Astrocyte of the spinal cord (primary cell): ENCODE measurements at regions not wholly inside any gene's neighbourhood (a gene's known extent, or its start where the extent isn't known, plus 50 kb on each side); places are given as distances from the start of the nearest gene placed in this dataset.

Source experiments
- DNase-seq: peaks from one replicate; pipeline ENCODE4 v3.0.0; 2011; ENCODE audit warnings: low read depth, low spot score
- H3K4me3 ChIP-seq: 2 replicates; pipeline ENCODE4 v1.5.1; 2011; ENCODE audit warnings: low read depth, mild to moderate bottlenecking, low read length, moderate library complexity
- CTCF ChIP-seq: IDR thresholded peaks from 2 replicates; pipeline ENCODE4 v1.5.1; 2012; ENCODE audit warnings: low read depth, mild to moderate bottlenecking, low read length, inconsistent platforms
- in situ Hi-C: cut with HindIII; loops from 2 replicates; pipeline ENCODE4 v1.10.0; 2017; ENCODE audit warnings: low sequenced_read_pairs

GRCh38 chr2:12610314-12610713 lies 106.4 kb upstream of the TRIB2 start:
- in situ Hi-C loops: no loop called here
- no peak for TF ChIP-seq CTCF
- DNase-seq: no peak
- no peak overlapping the region for H3K4me3 ChIP-seq

GRCh38 chr2:12612168-12612567 lies 104.6 kb upstream of the TRIB2 start:
- no peak for DNase-seq
- in situ Hi-C loops: no loop called here

GRCh38 chr2:12612671-12613070 lies 104.1 kb upstream of the TRIB2 start:
- in situ Hi-C loops: no loop called here
- H3K4me3 ChIP-seq: no peak overlapping the region
- TF ChIP-seq CTCF: no peak
- DNase-seq: no peak

More at GRCh38 chr2:12612168-12612567, 104.6 kb upstream of the TRIB2 start:
- no peak for TF ChIP-seq CTCF
- H3K4me3 ChIP-seq: no peak overlapping the region

GRCh38 chr2:12613137-12613835 lies 103.5 kb upstream of the TRIB2 start:
- no peak for TF ChIP-seq CTCF
- DNase-seq: no peak
- H3K4me3 ChIP-seq: no peak overlapping the region
- in situ Hi-C loops: no loop called here

- TF ChIP-seq CTCF: no peak
- in situ Hi-C loops: no loop called here
- no peak for DNase-seq
- H3K4me3 ChIP-seq: no peak overlapping the region
Observed at GRCh38 chr2:12615509-12615908, 101.2 kb upstream of the TRIB2 start.

- TF ChIP-seq CTCF: no peak
- no peak for DNase-seq
- in situ Hi-C loops: no loop called here
- no peak overlapping the region for H3K4me3 ChIP-seq
Observed at GRCh38 chr2:12616456-12617156, 100.1 kb upstream of the TRIB2 start.
